Islet of Langerhans (tissue), 1 donor: ENCODE measurements at regions not wholly inside any gene's neighbourhood (a gene's known extent, or its start where the extent isn't known, plus 50 kb on each side); places are given as distances from the start of the nearest gene placed in this dataset.

Experiments used
- FAIRE-seq: peaks from one replicate; lab custom pipeline; 2011; peaks lifted over from hg19 to GRCh38; lab: Jason Lieb, UNC

DNA sequence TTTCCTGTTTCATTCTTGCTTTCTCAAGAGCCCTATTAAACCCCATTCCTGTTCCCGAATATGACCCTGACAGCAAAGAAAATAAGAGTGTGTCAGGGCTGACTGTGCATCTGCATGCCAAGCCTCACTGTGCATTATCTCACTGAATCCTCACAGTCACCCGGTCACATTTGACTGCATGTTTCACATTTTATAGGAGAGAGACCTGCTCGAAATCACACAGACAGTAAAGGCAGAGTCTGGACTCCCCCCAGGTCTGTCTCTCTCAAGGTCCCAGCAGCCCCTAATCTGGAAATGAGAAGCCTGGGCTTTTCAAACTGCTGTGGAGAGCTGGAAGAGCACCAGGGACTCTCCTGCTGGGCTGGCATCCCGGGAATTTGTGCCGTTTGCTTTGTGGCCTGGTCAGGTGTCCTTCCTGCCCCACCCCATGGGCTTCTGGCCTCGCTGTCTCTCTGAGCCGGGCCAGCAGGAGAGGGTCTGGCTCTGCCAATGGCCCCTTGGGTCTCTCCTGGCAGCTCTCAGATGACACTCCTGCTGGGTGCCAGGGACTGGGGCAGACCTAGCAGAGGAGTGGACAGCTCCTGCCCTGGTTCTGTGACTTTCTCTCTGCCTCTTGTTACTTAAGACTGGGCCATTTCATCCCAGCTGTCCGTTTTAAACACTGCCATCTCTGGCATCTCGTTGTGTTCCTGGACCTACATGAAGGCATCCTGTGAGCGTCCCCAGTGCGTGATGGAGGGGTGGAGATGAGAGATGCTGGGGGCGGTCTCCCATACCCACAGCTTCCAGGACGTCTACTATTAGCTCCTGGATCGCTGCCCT, 173.6 kb downstream of the ARHGAP12 start:
- FAIRE-seq = no peak

DNA sequence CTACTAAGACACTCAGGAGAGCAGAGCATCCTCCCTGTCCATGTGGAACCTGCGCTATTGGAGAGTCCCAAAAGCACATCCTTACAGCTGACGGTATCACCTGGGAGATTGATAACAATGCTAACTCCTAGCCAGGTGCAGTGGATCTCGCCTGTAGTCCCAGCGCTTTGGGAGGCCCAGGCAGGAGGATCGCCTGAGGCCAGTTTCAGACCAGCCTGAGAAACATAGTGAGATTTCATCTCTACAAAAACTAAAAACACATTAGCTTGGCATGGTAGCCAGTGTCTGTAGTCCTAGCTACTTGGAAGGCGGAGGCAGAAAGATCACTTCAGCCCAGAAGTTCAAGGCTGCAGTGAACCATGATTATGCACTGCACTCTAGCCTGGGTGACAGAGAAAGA, 174.9 kb downstream of the ARHGAP12 start:
- no peak for FAIRE-seq

DNA sequence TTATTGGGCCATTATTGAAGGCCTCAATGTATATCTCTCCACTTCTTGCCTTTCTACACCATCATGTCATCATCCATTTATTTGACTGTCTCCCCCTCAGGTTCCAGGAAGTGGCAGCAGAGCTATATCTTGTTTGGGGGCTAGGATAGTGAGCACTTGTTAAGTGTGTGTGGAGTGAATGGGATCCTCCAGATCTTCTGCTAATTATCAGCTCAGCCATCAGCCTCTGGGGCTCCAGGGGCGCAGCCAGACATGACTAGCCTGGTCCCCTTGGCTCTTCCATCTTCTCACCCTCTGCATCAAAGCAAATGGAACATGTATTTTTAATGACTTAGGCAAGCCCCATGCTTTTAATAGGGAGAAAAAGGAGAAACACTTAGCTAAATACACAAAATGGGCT, 176.5 kb downstream of the ARHGAP12 start:
- FAIRE-seq = no peak

DNA sequence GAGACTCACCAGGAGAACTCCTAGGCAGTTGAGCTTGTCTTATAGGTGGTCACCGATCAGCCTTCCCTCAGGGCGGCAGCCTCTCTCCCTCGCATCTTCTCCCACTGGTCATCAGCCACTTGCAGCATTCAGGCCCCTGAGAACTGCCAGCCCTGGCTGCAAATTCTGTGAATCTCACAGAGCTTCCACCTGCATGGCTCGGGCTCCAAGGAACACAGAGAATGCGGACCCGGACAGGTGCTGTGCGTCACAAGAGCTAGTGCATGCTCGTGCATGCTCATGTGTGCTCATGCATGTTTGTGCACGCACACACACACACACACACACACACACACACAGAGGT, 176.9 kb downstream of the ARHGAP12 start:
- FAIRE-seq = no peak

DNA sequence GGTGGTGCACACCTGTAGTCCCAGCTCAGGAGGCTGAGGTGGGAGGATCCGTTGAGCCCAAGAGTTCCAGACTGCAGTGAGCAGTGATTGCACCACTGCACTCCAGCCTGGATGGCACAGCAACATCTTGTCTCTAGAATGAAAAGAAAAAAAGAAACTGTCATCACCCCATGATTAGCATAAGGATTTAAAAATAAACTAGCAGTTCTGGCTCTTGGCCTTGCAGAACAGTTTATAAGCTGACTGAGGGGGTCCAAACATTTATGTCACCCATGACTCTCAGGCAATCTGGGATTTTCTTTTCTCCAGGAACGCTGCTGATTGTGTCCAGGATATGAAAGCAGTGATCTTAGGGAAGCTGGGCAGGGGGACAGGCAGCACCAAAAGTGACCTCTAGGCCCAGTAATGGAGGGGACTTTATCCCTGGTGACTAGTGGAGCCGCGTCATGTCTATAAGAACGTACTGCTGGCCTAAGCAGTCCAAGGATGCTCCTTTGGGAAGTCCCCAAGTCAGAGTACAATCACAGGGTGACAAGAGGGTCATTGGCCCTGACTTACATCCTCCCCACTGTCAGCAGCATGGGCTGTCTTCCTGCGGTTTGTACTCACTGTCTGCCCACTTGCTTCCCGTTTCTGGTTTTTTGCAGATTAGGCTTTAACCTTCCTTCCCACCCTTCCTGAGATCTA, 177.4 kb downstream of the ARHGAP12 start:
- FAIRE-seq = no peak

DNA sequence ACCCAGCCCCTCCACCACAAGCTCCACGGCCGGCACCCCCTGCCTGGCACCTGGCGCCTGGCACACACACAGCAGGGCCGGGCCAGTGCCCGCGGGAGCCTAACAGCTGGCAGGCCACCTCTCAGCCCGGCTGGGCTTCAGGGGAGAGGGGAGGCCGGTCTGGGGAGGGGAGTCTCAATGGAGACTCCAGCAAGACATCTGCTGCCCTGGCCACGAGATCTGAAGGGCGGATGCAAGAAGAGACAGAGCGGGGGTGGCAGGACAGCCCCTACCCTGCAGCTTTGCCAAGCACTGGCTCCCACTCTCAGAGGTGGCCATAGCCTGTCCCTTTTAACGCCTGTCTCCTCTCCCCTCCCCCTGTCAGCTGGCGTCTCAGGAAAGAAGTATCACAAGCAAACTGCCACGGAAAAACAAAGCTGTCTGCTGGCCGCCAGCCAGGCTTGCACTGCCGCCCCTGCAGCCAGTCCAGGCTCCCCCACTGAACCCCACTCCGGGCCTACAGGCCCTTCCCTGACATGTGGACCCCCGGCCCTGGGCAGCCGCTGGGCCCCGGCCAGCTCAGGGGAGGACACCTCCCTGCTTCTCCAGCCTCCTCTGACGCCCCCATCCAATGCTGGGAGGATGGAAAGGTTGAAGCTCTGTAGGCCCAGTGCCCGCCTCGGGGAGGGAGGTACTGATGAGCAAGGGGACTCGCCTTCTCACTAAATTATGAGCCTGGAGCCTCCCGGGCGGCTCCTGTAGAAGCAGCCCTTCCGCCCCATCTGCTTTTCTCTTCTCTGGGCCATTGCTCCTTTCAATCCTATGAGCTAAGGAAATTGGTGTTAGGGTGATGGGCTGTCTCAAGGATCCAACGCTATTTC, 178.4 kb downstream of the ARHGAP12 start:
- FAIRE-seq = no peak

DNA sequence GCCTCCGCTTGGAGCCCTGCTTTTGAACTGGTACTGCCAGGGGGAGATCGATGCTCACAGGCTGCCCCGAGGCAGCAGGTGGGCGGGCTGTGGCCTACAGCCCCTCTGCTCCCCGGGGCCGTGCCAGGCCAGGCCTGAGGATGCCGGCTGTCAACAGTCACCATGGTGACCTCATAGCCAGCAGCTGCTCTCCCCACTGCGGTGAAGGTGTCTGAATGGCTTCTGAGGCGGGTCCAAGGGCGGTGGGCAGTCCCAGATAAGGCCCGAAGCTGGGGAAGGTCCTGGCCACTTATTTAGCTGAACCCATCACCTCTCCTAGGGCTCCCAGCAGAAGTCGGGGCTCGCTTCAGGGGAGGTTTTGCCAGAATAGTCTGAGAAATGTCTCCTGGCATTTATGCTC, 179.3 kb downstream of the ARHGAP12 start:
- no peak for FAIRE-seq

DNA sequence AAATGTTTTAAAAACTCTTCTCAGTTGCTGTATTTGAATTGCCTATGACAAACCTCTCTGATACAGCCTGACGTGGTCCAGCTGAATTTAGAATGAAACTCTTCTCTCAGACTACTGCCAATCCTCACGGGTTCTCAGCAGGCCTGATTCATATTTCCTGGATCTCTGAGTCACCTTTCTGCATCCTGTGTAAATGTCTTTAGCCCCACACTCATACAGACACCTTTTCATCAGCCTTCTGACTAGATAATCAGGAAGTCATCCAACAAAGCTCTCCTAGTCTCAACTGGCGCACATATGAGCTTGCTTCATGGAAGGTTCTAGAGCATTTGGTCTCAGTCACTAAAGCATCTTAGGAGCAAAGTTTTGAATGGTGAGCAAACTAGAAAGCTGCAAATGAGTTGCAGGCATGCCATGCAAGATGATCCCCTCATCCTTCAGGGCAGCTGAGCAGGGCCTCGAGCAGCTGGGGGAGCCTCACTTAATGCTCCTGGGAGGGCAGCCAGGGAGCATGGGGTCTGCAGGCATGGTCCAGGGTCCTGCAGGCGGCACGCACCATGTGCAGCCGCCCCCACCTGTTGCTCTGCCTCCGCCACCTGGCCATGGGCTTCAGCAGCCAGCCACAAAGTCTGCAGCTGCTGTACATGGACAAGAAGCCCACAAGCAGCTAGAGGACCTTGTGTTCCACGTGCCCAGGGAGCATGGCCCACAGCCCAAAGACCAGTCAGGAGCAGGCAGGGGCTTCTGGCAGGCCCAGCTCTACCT, 182.8 kb downstream of the ARHGAP12 start:
- FAIRE-seq = no peak

DNA sequence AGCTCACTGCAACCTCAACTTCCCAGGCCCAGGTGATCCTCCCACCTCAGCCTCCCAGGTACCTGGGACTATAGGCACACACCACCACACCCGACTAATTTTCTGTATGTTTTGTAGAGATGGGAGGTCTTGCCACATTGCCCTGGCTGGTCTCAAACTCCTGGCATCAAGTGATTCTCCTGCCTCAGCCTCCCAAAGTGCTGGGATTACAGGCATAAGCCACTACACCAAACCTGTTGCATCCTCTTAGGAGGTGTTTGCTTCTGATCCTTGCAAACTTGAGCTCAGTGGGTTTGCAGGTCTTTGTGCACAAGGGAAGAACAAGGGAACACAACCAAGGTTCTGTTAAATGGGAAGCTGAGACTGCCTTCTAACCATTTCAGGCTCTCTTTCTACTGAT, 184.6 kb downstream of the ARHGAP12 start:
- no peak for FAIRE-seq

DNA sequence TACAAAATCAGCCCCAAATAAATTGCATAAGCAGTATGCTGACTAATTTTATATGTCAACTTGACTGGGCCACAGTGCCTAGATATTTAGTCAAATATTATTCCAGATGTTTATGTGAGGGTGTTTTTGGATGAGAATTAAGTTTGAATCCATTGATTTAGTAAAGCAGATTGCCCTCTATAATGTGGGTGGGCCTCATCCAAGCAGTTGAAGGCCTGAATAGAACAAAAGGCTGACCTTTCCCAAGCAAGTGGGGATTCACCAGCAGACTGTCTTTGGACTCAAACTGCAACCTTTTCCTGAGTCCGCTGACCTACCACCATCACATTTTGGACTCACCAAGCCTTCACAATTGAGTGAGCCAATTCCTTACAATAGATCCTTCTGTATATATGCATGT, 186.4 kb downstream of the ARHGAP12 start:
- FAIRE-seq = no peak

DNA sequence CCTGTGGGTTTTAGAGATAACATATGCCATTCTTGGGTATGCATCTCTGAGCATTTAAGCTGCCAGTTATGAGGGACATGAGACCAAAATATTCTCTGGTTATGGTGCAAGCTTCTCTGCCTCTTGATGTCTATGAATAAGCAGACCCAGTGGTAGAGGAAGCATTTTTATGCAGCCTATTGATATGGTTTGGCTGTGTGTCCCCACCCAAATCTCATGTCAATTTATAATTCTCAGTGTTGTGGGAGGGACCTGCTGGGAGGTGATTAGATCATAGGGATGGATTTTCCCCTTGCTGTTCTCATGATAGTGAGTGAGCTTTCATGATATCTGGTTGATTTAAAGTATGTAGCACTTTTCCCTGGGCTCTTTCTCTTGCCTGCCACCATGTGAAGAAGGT, 187.2 kb downstream of the ARHGAP12 start:
- no peak for FAIRE-seq

DNA sequence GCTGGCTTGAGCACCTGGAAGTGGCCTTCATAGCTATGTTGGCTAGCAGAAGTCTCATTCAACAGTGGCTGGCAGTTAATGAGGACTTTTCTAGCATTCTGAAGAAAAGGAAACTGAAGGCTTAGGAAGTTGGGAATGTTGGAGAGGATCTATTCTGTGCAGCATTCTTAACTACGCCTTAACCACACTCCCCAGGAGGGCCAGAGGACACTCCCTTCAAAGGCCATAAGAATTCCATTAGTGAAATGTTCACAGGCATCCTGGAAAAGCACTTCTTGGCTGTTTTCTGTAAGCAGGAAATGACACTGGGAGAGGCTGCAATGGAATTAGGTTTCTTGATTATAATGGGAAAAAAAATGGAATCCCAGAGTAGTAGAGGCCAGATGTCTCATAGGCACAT, 188.9 kb downstream of the ARHGAP12 start:
- FAIRE-seq = no peak

DNA sequence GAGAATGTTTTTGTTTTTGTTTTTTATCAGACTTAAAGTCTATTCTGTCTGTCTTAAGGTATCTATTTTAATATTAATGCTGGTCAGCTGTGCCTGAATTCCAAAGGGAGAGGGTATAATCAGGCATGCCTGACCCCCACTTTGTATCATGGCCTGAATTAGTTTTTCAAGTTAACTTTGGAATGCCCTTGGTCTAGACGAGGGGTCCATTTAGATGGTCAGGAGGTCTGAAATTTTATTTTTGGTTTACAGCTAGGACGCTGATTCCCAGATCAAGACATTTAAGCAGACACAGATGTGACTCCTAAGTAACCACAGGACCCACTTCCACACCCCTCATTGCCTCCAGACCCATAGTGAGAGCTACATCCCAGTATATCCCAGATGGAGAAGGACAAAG, 189.5 kb downstream of the ARHGAP12 start:
- FAIRE-seq = no peak

DNA sequence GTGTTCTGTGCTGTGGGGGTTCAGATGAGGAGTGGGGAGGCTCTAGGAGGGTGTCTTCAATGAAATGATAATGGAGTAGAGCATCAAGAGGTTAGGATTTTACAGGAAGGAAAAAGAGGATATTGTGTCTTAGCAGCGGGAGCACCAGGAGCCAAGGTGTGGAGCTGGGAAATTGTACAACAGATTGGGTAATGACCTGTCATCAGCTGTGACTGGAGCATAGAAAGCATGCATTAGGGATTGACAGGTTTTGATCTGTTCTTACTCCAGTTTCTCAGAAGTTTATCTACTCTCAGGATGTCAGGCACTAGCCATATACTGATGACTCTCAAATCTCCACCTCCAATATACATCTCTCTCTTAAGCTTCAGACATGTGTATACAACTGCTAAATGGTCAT, 196.9 kb downstream of the ARHGAP12 start:
- FAIRE-seq = no peak

DNA sequence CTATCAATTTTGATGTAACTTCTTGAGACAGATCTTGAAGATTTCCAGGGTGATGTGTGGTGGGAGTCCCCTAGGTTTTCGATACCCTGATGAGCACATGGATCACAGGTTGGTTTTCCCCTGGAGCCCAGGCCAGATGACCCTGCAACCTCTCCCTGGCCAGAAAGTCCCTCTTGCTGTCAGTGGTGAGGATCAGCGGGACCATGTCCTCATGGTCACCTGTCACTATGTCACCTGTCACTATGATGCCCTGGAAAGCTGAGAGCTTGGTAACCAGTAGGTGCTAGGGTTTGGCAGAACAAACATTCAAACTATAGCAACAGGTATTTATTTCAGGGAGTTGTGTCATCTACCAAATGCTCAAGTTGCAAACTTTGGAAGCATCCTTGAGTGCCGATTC, 197.9 kb downstream of the ARHGAP12 start:
- no peak for FAIRE-seq

DNA sequence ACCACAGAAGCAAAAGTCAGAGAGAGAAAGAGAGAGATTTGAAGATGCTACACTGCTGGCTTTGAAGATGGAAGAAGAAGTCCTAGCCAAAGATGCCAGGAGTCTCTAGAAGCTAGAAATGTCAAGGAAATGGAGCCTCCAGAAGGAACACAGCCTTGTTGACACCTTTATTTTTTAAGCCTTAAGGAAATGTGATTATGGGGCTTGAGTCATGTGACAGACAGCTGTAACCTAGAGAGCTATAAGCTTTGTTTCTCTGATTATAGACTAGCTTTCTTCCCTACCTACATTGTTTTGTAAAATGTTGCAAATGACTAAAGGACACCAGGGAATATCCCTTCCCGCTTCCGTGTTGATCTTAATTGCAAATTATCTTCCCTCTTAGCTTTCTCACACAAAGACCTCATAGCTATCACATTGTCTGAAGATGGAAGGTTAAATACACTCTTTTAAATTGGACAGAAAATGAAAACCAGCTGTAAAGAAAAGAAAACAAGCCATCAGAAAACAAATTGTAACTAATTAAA, 199.9 kb downstream of the ARHGAP12 start:
- FAIRE-seq = no peak

DNA sequence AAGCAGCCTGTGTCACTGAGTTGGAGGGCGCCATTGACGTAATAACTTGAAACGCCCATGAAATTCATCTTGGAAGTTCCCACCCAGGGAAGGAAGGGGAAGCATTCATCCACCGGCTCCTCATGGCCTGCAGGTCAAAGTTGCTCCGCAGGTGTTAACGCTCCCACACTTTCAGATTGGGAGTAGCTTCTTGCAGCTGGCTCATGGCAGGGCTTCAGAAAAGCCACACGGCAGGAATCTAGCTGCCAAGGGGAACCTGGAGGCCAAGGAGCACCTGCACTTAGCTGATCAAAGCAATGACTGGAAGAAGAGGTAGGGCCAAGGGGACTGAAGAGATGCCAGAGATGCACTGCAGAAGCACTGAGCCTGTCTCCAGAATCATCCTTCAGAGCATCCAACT, 203.2 kb downstream of the ARHGAP12 start:
- FAIRE-seq = no peak

DNA sequence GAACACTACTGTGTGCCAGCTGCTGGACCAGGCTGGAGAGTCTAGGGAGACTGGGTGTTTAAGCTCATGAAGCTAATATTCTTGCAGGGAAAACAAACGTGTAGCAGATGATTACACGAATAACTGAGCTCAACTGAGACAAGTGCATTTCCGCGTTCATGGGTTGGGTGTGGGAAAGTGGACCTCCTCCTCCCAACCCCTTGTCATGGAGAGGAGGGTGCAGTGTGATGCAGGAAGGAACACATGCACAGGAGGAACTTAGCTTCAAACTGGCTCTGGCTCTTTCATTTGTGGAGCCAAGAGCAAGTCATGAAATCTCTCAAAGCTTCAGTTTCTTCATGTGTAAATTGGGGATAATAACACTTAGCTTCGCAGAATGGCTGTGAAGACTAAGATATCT, 204.3 kb downstream of the ARHGAP12 start:
- no peak for FAIRE-seq

DNA sequence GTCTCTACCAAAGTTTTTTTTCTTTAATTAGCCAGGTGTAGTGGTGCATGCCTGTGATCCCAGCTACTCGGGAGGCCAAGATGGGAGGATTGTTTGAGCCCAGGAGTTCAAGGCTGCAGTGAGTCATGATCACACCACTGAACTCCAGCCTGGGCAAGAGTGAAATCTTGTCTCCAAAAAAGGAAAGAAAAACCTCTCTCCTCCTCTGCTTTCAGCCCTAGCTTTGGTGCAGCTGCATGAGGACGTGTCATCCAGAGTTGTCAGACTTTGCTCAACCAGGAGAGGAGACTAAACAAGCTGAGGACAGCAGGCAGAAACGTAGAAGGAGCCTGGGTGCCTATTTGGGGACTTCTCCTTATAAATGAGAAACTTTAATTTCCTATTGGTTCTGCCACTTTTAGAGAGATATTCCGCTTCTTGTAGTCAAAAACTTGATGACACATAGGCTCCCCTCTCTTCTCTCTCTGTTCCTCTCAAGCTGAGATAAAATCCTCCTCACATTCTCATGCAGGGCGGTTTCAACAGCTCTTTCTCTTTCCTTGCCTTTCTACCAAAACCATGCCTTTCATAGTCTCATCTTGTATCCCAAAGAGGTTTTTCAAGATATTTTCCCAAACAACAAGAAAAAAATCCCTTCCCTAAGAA, 205.4 kb downstream of the ARHGAP12 start:
- FAIRE-seq = no peak

DNA sequence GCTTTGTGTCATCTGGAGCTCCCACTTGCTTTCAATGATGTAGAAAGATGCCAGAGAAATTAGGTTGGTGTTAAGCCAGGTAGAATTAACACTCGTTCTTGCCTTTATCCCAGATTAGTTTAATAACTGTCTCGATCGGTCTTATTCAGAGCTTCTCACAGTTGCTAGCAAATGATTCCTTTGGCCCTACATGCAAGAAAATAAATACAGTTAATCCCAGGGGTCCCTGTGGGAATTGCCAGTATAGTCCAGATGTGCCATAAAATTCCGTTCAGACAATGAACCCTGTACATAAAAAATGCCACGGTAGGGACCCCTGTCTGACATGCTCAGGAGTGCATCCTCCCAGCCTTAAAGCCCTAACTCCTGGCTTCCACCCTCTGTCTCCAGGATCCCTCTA, 207.5 kb downstream of the ARHGAP12 start:
- no peak for FAIRE-seq

DNA sequence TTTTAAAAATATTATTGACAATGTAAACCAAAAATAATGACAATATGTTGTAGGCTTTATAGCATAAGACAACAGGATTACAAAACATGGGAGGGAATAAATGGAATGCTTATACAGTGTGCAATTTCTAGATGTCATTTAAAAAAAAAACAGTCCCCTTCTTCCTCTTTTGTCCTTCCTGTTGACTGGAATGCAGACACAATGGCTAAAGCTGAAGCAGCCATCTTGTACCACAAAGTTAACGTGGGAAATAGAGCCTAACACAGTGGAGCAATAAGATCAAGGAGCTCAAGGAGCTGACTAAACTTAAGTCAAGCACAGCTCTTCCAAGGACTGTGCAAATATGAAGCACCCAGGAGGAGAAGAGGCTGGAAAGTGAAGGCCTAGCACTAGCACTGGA, 208.1 kb downstream of the ARHGAP12 start:
- no peak for FAIRE-seq

DNA sequence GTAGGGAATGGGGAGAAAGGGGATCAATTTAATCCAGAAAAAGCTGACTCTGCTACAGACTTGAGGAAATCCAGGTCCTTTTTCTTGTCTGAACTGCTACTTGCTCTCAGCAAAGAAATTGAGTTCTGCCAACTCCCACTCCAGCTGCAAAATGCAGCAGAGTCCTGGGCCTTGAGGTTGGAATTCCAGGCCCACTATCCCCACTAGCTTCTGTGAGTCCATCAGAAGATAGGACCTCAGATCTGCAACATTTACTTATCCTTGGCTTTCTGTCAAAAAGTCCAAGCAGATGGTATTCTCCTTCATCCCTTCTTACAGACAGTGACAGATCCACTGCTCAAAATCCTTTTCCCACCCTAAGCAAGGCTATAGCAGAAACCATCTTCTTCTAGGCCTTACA, 219.2 kb downstream of the ARHGAP12 start:
- FAIRE-seq = no peak
